ENCODE measurements at regions not wholly inside any gene's neighbourhood (a gene's known extent, or its start where the extent isn't known, plus 50 kb on each side); places are given as distances from the start of the nearest gene placed in this dataset.

- Histone ChIP-seq H3K4me1 (ENCODE audit: insufficient read depth, low read length, poor library complexity, severe bottlenecking) (no peaks in the 10 kb centered on the region), H3K9ac (ENCODE audit: low read depth, low read length, poor library complexity, severe bottlenecking) (no peak overlapping the region), H2AFZ (ENCODE audit: low read length) (no peak overlapping the region), H3K79me2 (ENCODE audit: insufficient read depth, low read length) (no peaks in the 10 kb centered on the region), H3K4me3 (ENCODE audit: low read length, poor library complexity, severe bottlenecking) (no peak overlapping the region), H3K9me2 (replicated peaks; ENCODE audit: low read depth, low read length) (no peaks in the 10 kb centered on the region), H3K9me3 (ENCODE audit: insufficient read depth, low read depth, low read length) (peaks cover 6% of the 10 kb centered on the region; the same call in 1 of the 2 replicates), H4K20me1 (ENCODE audit: insufficient read depth, low read length, poor library complexity, severe bottlenecking) (no peaks in the 10 kb centered on the region), H3F3A (ENCODE audit: low read depth) (no peaks in the 10 kb centered on the region), H3K36me3 (ENCODE audit: insufficient read depth, low read length) (no peaks in the 10 kb centered on the region), H3K27me3 (ENCODE audit: insufficient read depth, low read length, poor library complexity, severe bottlenecking) (no peaks in the 10 kb centered on the region), H3K4me2 (ENCODE audit: low read depth, low read length, poor library complexity, severe bottlenecking) (no peak overlapping the region)
- TF ChIP-seq EZH2phosphoT487 (IDR thresholded peaks at IDR 0.05; ENCODE audit: borderline replicate concordance) (no peak), CTCF (conservative IDR thresholded peaks at IDR 0.05; ENCODE audit: low read length) (no peak)
These were observed 607.9 kb upstream of the TLE4 start for GRCh38 chr9:78963911-78964310.

- H3K9me2 ChIP-seq (replicated peaks; ENCODE audit: low read depth, low read length) = no peaks in the 10 kb centered on the region
- no peaks in the 10 kb centered on the region for H3F3A ChIP-seq (ENCODE audit: low read depth)
- H3K4me2 ChIP-seq (ENCODE audit: low read depth, low read length, poor library complexity, severe bottlenecking) = no peak overlapping the region
- H3K9ac ChIP-seq (ENCODE audit: low read depth, low read length, poor library complexity, severe bottlenecking) = no peak overlapping the region
- no peaks in the 10 kb centered on the region for H3K27me3 ChIP-seq (ENCODE audit: insufficient read depth, low read length, poor library complexity, severe bottlenecking)
- H3K4me1 ChIP-seq (ENCODE audit: insufficient read depth, low read length, poor library complexity, severe bottlenecking) = peaks cover 10% of the 10 kb centered on the region
- H3K36me3 ChIP-seq (ENCODE audit: insufficient read depth, low read length) = no peaks in the 10 kb centered on the region
- H2AFZ ChIP-seq (ENCODE audit: low read length) = no peak overlapping the region
- TF ChIP-seq CTCF (conservative IDR thresholded peaks at IDR 0.05; ENCODE audit: low read length) (no peak), EZH2phosphoT487 (IDR thresholded peaks at IDR 0.05; ENCODE audit: borderline replicate concordance) (no peak)
- no peak overlapping the region for H3K4me3 ChIP-seq (ENCODE audit: low read length, poor library complexity, severe bottlenecking)
- no peaks in the 10 kb centered on the region for H3K79me2 ChIP-seq (ENCODE audit: insufficient read depth, low read length)
- H3K9me3 ChIP-seq (ENCODE audit: insufficient read depth, low read depth, low read length) = no peaks in the 10 kb centered on the region
- no peaks in the 10 kb centered on the region for H4K20me1 ChIP-seq (ENCODE audit: insufficient read depth, low read length, poor library complexity, severe bottlenecking)
These were observed 604.1 kb upstream of the TLE4 start for GRCh38 chr9:78967596-78968217.

GRCh38 chr9:78970375-78970774 lies 601.4 kb upstream of the TLE4 start:
- peaks cover 10% of the 10 kb centered on the region for H3K4me1 ChIP-seq (ENCODE audit: insufficient read depth, low read length, poor library complexity, severe bottlenecking)
- H3K9ac ChIP-seq (ENCODE audit: low read depth, low read length, poor library complexity, severe bottlenecking) = no peak overlapping the region
- no peak overlapping the region for H3K4me2 ChIP-seq (ENCODE audit: low read depth, low read length, poor library complexity, severe bottlenecking)
- no peak overlapping the region for H3K4me3 ChIP-seq (ENCODE audit: low read length, poor library complexity, severe bottlenecking)
- H2AFZ ChIP-seq (ENCODE audit: low read length) = no peak overlapping the region
- no peaks in the 10 kb centered on the region for H3F3A ChIP-seq (ENCODE audit: low read depth)
- H3K9me3 ChIP-seq (ENCODE audit: insufficient read depth, low read depth, low read length) = no peaks in the 10 kb centered on the region
- no peaks in the 10 kb centered on the region for H3K9me2 ChIP-seq (replicated peaks; ENCODE audit: low read depth, low read length)
- H3K36me3 ChIP-seq (ENCODE audit: insufficient read depth, low read length) = no peaks in the 10 kb centered on the region
- no peaks in the 10 kb centered on the region for H4K20me1 ChIP-seq (ENCODE audit: insufficient read depth, low read length, poor library complexity, severe bottlenecking)
- H3K27me3 ChIP-seq (ENCODE audit: insufficient read depth, low read length, poor library complexity, severe bottlenecking) = no peaks in the 10 kb centered on the region
- no peaks in the 10 kb centered on the region for H3K79me2 ChIP-seq (ENCODE audit: insufficient read depth, low read length)
- TF ChIP-seq EZH2phosphoT487 (IDR thresholded peaks at IDR 0.05; ENCODE audit: borderline replicate concordance) (no peak), CTCF (conservative IDR thresholded peaks at IDR 0.05; ENCODE audit: low read length) (no peak)
